Cardiac muscle cell (in vitro differentiated cells and primary cell): ENCODE measurements at regions not wholly inside any gene's neighbourhood (a gene's known extent, or its start where the extent isn't known, plus 50 kb on each side); places are given as distances from the start of the nearest gene placed in this dataset.

Experiments
- DNase-seq, 2 donors: peaks; one replicate each; pipeline versions ENCODE4 v3.0.0 to v3.0.0-alpha.2; 2010 to 2017; ENCODE audit warnings: low read depth in 1 of 2, low spot score in 1 of 2
- H3K27ac ChIP-seq: fragments of 200-600 bp; sonication (generic); 2 replicates; pipeline ENCODE4 v1.5.1; 2016
- H3K27me3 ChIP-seq: fragments of 200-600 bp; sonication (generic); 2 replicates; pipeline ENCODE4 v1.6.0; 2016; ENCODE audit warnings: control low read depth
- H3K36me3 ChIP-seq: fragments of 200-600 bp; sonication (generic); 2 replicates; pipeline ENCODE4 v1.5.1; 2016; ENCODE audit warnings: control low read depth
- H3K4me1 ChIP-seq: fragments of 200-600 bp; sonication (generic); 2 replicates; pipeline ENCODE4 v1.8.1; 2017; ENCODE audit warnings: low read depth, mild to moderate bottlenecking, mixed run types
- H3K4me3 ChIP-seq: fragments of 200-600 bp; sonication (generic); 2 replicates; pipeline ENCODE4 v1.5.1; 2016; ENCODE audit warnings: mild to moderate bottlenecking
- H3K9me3 ChIP-seq: fragments of 200-600 bp; sonication (generic); 2 replicates; pipeline ENCODE4 v1.5.1; 2017; ENCODE audit warnings: low read depth, mild to moderate bottlenecking, control low read depth
- CTCF ChIP-seq: IDR thresholded peaks from 2 replicates; pipeline ENCODE4 v1.5.1; 2012; ENCODE audit warnings: low read depth, mild to moderate bottlenecking, low read length

DNA sequence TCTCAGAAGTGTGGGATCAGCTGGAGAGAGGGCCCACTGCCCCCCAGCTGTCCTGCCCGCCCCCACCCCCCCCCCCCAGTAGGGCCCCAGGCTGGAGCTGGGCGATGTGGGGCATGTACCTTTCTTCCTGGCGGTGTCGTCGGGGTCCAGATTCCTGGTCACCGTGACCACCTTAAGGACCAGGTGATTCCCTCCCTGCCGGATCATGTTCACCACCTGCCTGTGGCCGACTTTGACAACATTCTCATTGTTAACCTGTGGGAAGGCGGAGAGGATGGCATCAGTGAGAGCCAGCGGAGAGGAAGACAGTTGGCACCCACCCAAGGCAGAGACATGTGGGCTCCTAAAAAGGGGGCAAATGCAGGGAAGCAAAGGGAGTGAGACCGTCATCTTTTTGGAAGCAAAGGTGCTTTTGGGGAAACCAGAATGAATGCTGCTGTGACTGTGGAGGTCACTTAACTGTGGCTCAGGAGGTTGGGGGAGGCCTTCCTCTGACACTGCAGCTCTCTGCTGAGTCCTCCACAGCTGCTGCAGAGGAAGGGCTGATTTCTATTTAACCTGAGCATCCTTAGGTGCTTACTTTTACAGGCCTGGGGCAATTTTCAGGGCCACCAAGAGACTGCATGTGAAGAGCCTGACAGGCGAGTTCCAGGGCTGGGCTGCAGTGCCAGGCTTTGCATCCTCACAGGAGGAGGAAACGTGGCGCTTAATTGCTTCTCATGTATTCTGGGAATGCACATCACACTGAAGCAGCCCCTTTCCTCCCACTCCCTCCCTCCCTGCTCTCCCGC is 104.5 kb downstream of the CTTN start:
- Histone ChIP-seq H3K27ac (no peak overlapping the region), H3K9me3 (no peaks in the 10 kb centered on the region), H3K4me1 (peaks cover 4% of the 10 kb centered on the region), H3K27me3 (no peaks in the 10 kb centered on the region), H3K4me3 (no peak overlapping the region), H3K36me3 (no peaks in the 10 kb centered on the region)
- DNase-seq: no peak
- TF ChIP-seq CTCF: no peak

DNA sequence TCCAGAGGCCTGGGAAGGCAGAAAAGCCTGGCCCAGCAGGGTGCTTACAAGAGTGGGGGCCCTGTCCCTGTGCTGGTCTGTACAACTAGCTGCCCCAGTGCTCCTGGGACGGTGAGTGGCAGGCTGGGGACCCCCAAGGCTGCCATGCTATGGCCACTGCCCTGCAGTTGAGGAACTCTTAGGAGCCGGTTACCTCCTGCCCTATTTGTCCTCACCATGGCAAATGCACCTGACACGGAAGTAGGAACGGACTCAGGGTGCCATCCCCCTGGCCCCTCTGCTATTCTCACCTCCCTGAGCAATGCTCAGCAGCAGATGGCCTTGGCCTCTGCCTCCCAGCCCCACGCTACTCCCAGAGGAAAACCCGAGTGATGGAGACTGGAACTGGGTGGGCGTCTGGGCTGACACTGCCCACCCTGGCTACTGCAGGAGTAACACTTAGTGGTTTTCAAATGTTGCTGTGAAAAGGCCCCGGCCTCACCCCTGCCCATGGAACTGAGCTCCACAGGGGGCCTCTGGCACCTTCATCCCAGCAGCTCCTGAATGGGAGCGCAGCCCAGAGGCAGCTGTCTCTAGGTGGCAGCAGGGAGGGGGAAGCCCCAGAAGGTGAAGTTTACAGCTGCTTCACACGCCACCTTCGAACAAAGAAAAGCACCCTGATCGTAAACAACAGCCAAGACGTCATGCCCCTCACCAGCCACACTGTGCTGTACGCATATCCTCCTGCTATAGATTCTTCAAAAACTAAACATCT is 105.3 kb downstream of the CTTN start:
- no peaks in the 10 kb centered on the region for H3K36me3 ChIP-seq
- peaks cover 4% of the 10 kb centered on the region for H3K4me1 ChIP-seq
- H3K4me3 ChIP-seq: no peak overlapping the region
- TF ChIP-seq CTCF: no peak
- no peaks in the 10 kb centered on the region for H3K27me3 ChIP-seq
- no peaks in the 10 kb centered on the region for H3K9me3 ChIP-seq
- no peak overlapping the region for H3K27ac ChIP-seq
- no peak for DNase-seq

DNA sequence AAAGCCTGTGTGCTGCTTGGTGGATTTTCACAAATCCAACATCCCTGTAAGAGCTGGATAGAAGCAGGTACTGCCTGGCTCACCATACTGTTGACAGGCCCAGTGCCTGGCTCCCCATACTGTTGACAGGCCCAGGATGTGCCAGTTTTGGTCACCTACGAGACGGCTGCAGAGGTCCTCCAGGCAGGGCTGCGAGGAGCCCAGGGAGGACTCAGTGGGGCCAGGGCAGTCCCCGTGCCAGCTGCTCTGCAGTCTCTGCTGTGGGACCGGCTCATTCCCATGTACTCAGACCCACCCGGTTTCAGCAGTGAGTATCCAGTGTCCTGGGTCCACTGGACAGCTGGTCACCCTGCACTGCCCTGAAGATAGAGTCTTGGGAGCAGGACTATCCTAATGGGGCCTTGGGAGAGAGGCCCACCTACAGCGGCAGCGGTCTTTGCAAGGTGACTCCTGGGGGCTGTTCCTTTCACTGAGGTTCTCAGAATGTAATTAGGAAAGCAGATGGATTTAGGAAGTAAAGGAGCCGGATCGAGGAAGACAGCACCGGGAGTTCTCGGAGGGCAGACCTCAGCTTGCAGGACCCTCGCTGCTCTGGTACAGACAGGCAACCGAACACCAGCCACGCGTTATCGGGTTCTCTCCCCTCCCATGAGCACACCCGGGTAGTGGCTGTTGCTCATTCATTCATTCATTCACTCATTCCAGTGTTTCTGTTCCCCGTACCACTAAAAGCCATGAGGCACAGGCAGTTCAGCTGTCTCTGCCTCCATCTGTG is 106.1 kb downstream of the CTTN start:
- H3K4me1 ChIP-seq: peaks cover 4% of the 10 kb centered on the region
- H3K27ac ChIP-seq: no peak overlapping the region
- TF ChIP-seq CTCF: no peak
- DNase-seq: no peak
- no peaks in the 10 kb centered on the region for H3K36me3 ChIP-seq
- no peaks in the 10 kb centered on the region for H3K27me3 ChIP-seq
- H3K9me3 ChIP-seq: no peaks in the 10 kb centered on the region
- H3K4me3 ChIP-seq: no peak overlapping the region

GRCh38 chr11:70505331-70505731 is 107.0 kb downstream of the CTTN start:
- Histone ChIP-seq H3K27ac (no peak overlapping the region), H3K4me3 (no peak overlapping the region), H3K36me3 (no peaks in the 10 kb centered on the region), H3K27me3 (no peaks in the 10 kb centered on the region), H3K4me1 (peaks cover 4% of the 10 kb centered on the region), H3K9me3 (no peaks in the 10 kb centered on the region)
- no peak for TF ChIP-seq CTCF
- DNase-seq: no peak

DNA sequence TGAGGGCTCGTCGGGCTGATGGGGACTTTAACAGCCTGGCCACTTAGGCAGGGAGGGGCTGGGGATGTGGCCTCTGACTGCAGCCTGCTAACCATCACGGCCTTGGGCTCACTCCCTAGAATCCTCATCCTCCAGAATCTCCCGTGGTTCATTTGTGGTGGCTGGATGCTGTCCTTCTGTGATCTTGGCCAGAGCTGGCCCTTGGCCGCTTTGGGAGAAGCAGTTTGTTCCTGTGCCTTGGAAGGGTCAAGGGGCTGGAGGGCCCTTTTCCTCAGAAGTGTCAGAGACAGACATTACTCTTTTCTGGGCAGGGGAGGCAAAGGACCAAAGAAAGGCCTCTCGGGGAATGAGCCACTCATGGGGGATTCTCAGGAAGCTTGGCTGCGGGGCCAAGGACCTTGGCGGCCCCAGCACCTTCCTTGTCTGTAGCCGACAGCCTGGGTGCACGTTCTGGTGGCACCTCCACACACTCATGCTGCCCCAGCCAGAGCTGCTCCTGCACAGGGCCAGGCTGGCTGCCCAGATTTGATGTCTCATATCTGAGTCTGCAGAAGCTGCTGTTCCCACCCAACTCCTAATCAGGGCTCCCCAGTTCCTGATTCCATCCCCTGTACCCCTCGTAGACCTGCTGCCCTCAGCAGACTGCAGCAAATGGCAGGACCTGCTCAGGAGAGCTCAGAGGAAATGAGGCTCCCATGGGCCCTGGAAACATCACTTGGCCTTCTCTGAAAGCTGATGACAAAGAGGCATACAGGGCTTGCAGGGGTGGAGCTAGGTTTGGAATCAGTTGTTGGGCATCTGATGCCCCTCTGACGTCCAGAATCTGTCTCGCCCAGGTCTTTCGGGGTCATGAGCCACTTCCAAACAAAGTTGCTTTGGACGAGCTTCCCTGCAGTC is 107.7 kb downstream of the CTTN start:
- Histone ChIP-seq H3K36me3 (no peaks in the 10 kb centered on the region), H3K9me3 (no peaks in the 10 kb centered on the region), H3K27me3 (no peaks in the 10 kb centered on the region), H3K27ac (no peak overlapping the region), H3K4me1 (peaks cover 4% of the 10 kb centered on the region), H3K4me3 (no peak overlapping the region)
- no peak for TF ChIP-seq CTCF
- DNase-seq: no peak
